ENCODE measurements at regions not wholly inside any gene's neighbourhood (a gene's known extent, or its start where the extent isn't known, plus 50 kb on each side); places are given as distances from the start of the nearest gene placed in this dataset.

- TF ChIP-seq BCLAF1 (IDR thresholded peaks at IDR 0.05; ENCODE audit: borderline replicate concordance in 1 of 2, control insufficient read depth in 1 of 2, low read depth in 2 of 2, low read length in 1 of 2) (no peak), POLR3G (IDR thresholded peaks at IDR 0.05; ENCODE audit: extremely low read depth, insufficient read length, insufficient replicate concordance) (no peak), ZNF398 (CRISPR knock-in tag; IDR thresholded peaks at IDR 0.05) (no peak), SAFB (IDR thresholded peaks at IDR 0.05; ENCODE audit: borderline replicate concordance, low read depth, low read length) (no peak), PATZ1 (CRISPR knock-in tag; IDR thresholded peaks at IDR 0.05; ENCODE audit: borderline replicate concordance) (no peak), JUNB (CRISPR knock-in tag; conservative IDR thresholded peaks at IDR 0.05) (0 out of 2 replicates have a peak, but pooled peaks have one; percentile 7), ZNF354B (CRISPR knock-in tag; IDR thresholded peaks at IDR 0.05) (no peak), MAFK (IDR thresholded peaks at IDR 0.05; ENCODE audit: low read length) (no peak), PHF20 (IDR thresholded peaks at IDR 0.05; ENCODE audit: partially characterized antibody) (no peak)
Measured at GRCh38 chr7:16235147-16236114, 185.9 kb downstream of the CRPPA start (continued).
